ENCODE measurements at regions not wholly inside any gene's neighbourhood (a gene's known extent, or its start where the extent isn't known, plus 50 kb on each side); places are given as distances from the start of the nearest gene placed in this dataset.

GRCh38 chr7:109821156-109821555 lies 1251.5 kb downstream of the DNAJB9 start:
- TF ChIP-seq CTCF (IDR thresholded peaks at IDR 0.05) (no peak), POLR2A (IDR thresholded peaks at IDR 0.05) (no peak)
